CD14-positive monocyte (primary cell): ENCODE measurements at regions not wholly inside any gene's neighbourhood (a gene's known extent, or its start where the extent isn't known, plus 50 kb on each side); places are given as distances from the start of the nearest gene placed in this dataset.

Experiments
- DNase-seq, 3 donors: peaks; one replicate each; pipeline ENCODE4 v3.0.0-alpha.2; 2011 to 2022
- H2AFZ ChIP-seq: 2 replicates; pipeline ENCODE4 v1.6.0; 2012; ENCODE audit warnings: mild to moderate bottlenecking, low read depth, low read length, inconsistent platforms; ENCODE audit not compliant: insufficient read depth, poor library complexity, severe bottlenecking
- H3K27ac ChIP-seq, 2 donors: 1 replicate in 1 of 2; 2 replicates in 1 of 2; pipeline ENCODE4 v1.5.1; 2012 to 2013; ENCODE audit warnings: low read length in 2 of 2, control low read depth in 1 of 2, inconsistent platforms in 1 of 2, low read depth in 1 of 2, mild to moderate bottlenecking in 1 of 2
- H3K27me3 ChIP-seq, 2 donors: one replicate each; pipeline versions ENCODE4 v1.6.0 to v1.6.1; 2011 to 2013; ENCODE audit warnings: low read length in 2 of 2; ENCODE audit not compliant: control insufficient read depth in 2 of 2, insufficient read depth in 2 of 2
- H3K36me3 ChIP-seq, 2 donors: replicated peaks in 1 of 2; 1 replicate in 1 of 2; 2 replicates in 1 of 2; pipeline versions ENCODE4 v1.5.1 to v1.6.1; 2012 to 2013; ENCODE audit warnings: low read length in 2 of 2, control low read depth in 1 of 2, inconsistent platforms in 1 of 2, mild to moderate bottlenecking in 1 of 2; ENCODE audit not compliant: insufficient read depth in 2 of 2, control insufficient read depth in 1 of 2
- H3K4me1 ChIP-seq, 2 donors: 1 replicate in 1 of 2; 2 replicates in 1 of 2; pipeline versions ENCODE4 v1.5.1 to v1.6.1; 2012 to 2013; ENCODE audit warnings: low read length in 2 of 2, control low read depth in 1 of 2, inconsistent platforms in 1 of 2, mild to moderate bottlenecking in 1 of 2, moderate library complexity in 1 of 2; ENCODE audit not compliant: insufficient read depth in 2 of 2, control insufficient read depth in 1 of 2
- H3K4me2 ChIP-seq: replicated peaks from 2 replicates; pipeline ENCODE3; 2012; ENCODE audit warnings: low read length, moderate library complexity, mild to moderate bottlenecking; ENCODE audit not compliant: poor library complexity, severe bottlenecking; ENCODE audit errors: extremely low read depth
- H3K4me3 ChIP-seq, 3 experiments: fragments of 200-600 bp in 1 of 3; sonication (generic) in 1 of 3; replicated peaks in 1 of 3; 1 replicate in 2 of 3; 2 replicates in 1 of 3; pipeline ENCODE4 v1.5.1; 2011 to 2013; ENCODE audit warnings: low read length in 3 of 3, mild to moderate bottlenecking in 3 of 3, control low read depth in 2 of 3, low read depth in 2 of 3, inconsistent platforms in 1 of 3, moderate library complexity in 1 of 3
- H3K79me2 ChIP-seq: 2 replicates; pipeline ENCODE4 v1.6.0; 2012; ENCODE audit warnings: mild to moderate bottlenecking, control low read depth, inconsistent platforms, low read length, moderate library complexity; ENCODE audit not compliant: insufficient read depth
- H3K9ac ChIP-seq: 2 replicates; pipeline ENCODE4 v1.6.0; 2017; ENCODE audit warnings: low read length, mild to moderate bottlenecking; ENCODE audit not compliant: insufficient read depth, poor library complexity, severe bottlenecking
- H3K9me3 ChIP-seq, 2 donors: replicated peaks in 1 of 2; 1 replicate in 1 of 2; 2 replicates in 1 of 2; pipeline versions ENCODE4 v1.5.1 to v1.6.1; 2012 to 2013; ENCODE audit warnings: low read length in 2 of 2, control low read depth in 1 of 2; ENCODE audit not compliant: control insufficient read depth in 1 of 2, insufficient read depth in 1 of 2
- H4K20me1 ChIP-seq: 2 replicates; pipeline ENCODE4 v1.6.0; 2012; ENCODE audit warnings: mild to moderate bottlenecking, low read length, control low read depth, moderate library complexity; ENCODE audit not compliant: insufficient read depth
- H3K27ac Mint-ChIP-seq, 7 donors: one replicate each; pipeline ENCODE4 v1.8.0; 2020; ENCODE audit warnings: mild to moderate bottlenecking in 7 of 7, mixed read lengths in 7 of 7, moderate library complexity in 6 of 7, inconsistent platforms in 2 of 7
- H3K27me3 Mint-ChIP-seq, 3 donors: one replicate each; pipeline ENCODE4 v1.8.0; 2021 to 2022; ENCODE audit warnings: low read depth in 3 of 3, mild to moderate bottlenecking in 3 of 3, mixed read lengths in 3 of 3, moderate library complexity in 3 of 3, inconsistent platforms in 1 of 3
- H3K36me3 Mint-ChIP-seq, 2 donors: one replicate each; pipeline ENCODE4 v1.8.0; 2020; ENCODE audit warnings: mixed read lengths in 2 of 2, inconsistent platforms in 1 of 2, mild to moderate bottlenecking in 1 of 2
- H3K4me1 Mint-ChIP-seq: one replicate; pipeline ENCODE4 v1.8.0; 2020; ENCODE audit warnings: mild to moderate bottlenecking, mixed read lengths
- H3K4me3 Mint-ChIP-seq, 2 donors: one replicate each; pipeline ENCODE4 v1.8.0; 2020; ENCODE audit warnings: mild to moderate bottlenecking in 2 of 2, mixed read lengths in 2 of 2, moderate library complexity in 1 of 2
- H3K9me3 Mint-ChIP-seq, 7 donors: one replicate each; pipeline ENCODE4 v1.8.0; 2020 to 2022; ENCODE audit warnings: mixed read lengths in 7 of 7, mild to moderate bottlenecking in 6 of 7, moderate library complexity in 6 of 7, inconsistent platforms in 2 of 7
- CTCF ChIP-seq: fragments of 200-600 bp; IDR thresholded peaks from one replicate; pipeline ENCODE4 v1.8.0; 2022; ENCODE audit warnings: antibody characterized with exemption, mild to moderate bottlenecking
- WGBS: methylation state at CpG from one replicate; pipeline ENCODE4 v1.1.5; 2013; ENCODE audit warnings: missing lambda C conversion rate; ENCODE audit not compliant: insufficient coverage; 5-methylcytosine and 5-hydroxymethylcytosine counted together
- intact Hi-C, 2 donors: fragments of 100-400 bp; cut with micrococcal nuclease; formaldehyde crosslinking; loops; one replicate each; pipeline versions ENCODE4 v1.15.0 to v1.15.1; 2023

GRCh38 chr5:125185740-125186139, 439.3 kb upstream of the ZNF608 start:
- H3K79me2 ChIP-seq: no peaks in the 10 kb centered on the region
- H3K27me3 Mint-ChIP-seq: no peaks in the 10 kb centered on the region
- peaks cover 0 to 7% of the 10 kb centered on the region in 2 donors for H3K9me3 ChIP-seq
- no peaks in the 10 kb centered on the region for H4K20me1 ChIP-seq
- H3K27me3 ChIP-seq: no peaks in the 10 kb centered on the region
- H3K9ac ChIP-seq: no peak overlapping the region
- no peak overlapping the region for H3K27ac ChIP-seq
- H3K36me3 Mint-ChIP-seq: no peaks in the 10 kb centered on the region
- peaks cover 0 to 5% (median 4%) of the 10 kb centered on the region in 7 donors for H3K9me3 Mint-ChIP-seq
- no peak for DNase-seq
- no CpG with 5 or more reads among the region's 1 CpG for WGBS
- no peak overlapping the region for H2AFZ ChIP-seq
- TF ChIP-seq CTCF: no peak
- H3K4me3 Mint-ChIP-seq: no peak overlapping the region
- H3K4me1 ChIP-seq: no peaks in the 10 kb centered on the region
- intact Hi-C loops: no loop called here
- peaks cover 2% of the 10 kb centered on the region for H3K4me1 Mint-ChIP-seq
- H3K4me3 ChIP-seq: no peak overlapping the region
- H3K27ac Mint-ChIP-seq: no peak overlapping the region
- no peaks in the 10 kb centered on the region for H3K36me3 ChIP-seq
- no peak overlapping the region for H3K4me2 ChIP-seq

GRCh38 chr5:125186911-125187375, 440.5 kb upstream of the ZNF608 start:
- WGBS: no CpG with 5 or more reads among the region's 4 CpGs
- Histone ChIP-seq H4K20me1 (no peaks in the 10 kb centered on the region), H3K9me3 (peaks cover 0 to 7% of the 10 kb centered on the region in 2 donors), H2AFZ (no peak overlapping the region), H3K4me3 (no peak overlapping the region), H3K79me2 (no peaks in the 10 kb centered on the region), H3K36me3 (no peaks in the 10 kb centered on the region), H3K27ac (no peak overlapping the region), H3K27me3 (no peaks in the 10 kb centered on the region), H3K4me1 (no peaks in the 10 kb centered on the region), H3K9ac (no peak overlapping the region), H3K4me2 (no peak overlapping the region)
- intact Hi-C loops: no loop called here
- H3K4me1 Mint-ChIP-seq: peaks cover 9% of the 10 kb centered on the region
- H3K27me3 Mint-ChIP-seq: no peaks in the 10 kb centered on the region
- no peak overlapping the region for H3K4me3 Mint-ChIP-seq
- H3K36me3 Mint-ChIP-seq: no peaks in the 10 kb centered on the region
- TF ChIP-seq CTCF: no peak
- H3K27ac Mint-ChIP-seq: no peak overlapping the region
- no peak for DNase-seq
- peaks cover 0 to 5% (median 4%) of the 10 kb centered on the region in 7 donors for H3K9me3 Mint-ChIP-seq
